H1 (cell line): ENCODE measurements at regions not wholly inside any gene's neighbourhood (a gene's known extent, or its start where the extent isn't known, plus 50 kb on each side); places are given as distances from the start of the nearest gene placed in this dataset.

Experiments
- BCL11A ChIP-seq, 2 experiments: IDR thresholded peaks; one replicate each; pipeline ENCODE4 v1.6.1; 2011; ENCODE audit warnings: low read depth in 2 of 2, low read length in 2 of 2, mild to moderate bottlenecking in 2 of 2
- CTCF ChIP-seq, 3 experiments: IDR thresholded peaks; 1 replicate in 2 of 3; 2 replicates in 1 of 3; pipeline versions ENCODE4 v1.5.1 to v1.6.1; 2011; ENCODE audit warnings: low read length in 3 of 3, mild to moderate bottlenecking in 3 of 3, inconsistent platforms in 2 of 3, low read depth in 1 of 3, moderate library complexity in 1 of 3; ENCODE audit not compliant: insufficient read depth in 1 of 3; ENCODE audit errors: control extremely low read depth in 1 of 3
- EZH2 ChIP-seq: fragments of 200-600 bp; sonication (generic); IDR thresholded peaks from 2 replicates; pipeline ENCODE4 v1.7.1; 2012; ENCODE audit warnings: low read depth, mild to moderate bottlenecking, moderate library complexity, low read length, inconsistent platforms; ENCODE audit not compliant: severe bottlenecking
- HDAC2 ChIP-seq, 2 experiments: fragments of 300-600 bp in 1 of 2; sonication (generic) in 1 of 2; IDR thresholded peaks; 2 replicates each; pipeline ENCODE4 v1.6.1; 2011 to 2012; ENCODE audit warnings: low read depth in 2 of 2, low read length in 2 of 2, mild to moderate bottlenecking in 2 of 2, moderate library complexity in 2 of 2, borderline replicate concordance in 1 of 2, inconsistent platforms in 1 of 2
- MAFK ChIP-seq: IDR thresholded peaks from 2 replicates; pipeline ENCODE4 v1.6.1; 2012; ENCODE audit warnings: low read depth, mild to moderate bottlenecking, improper control_type of control experiment, low read length
- NRF1 ChIP-seq: IDR thresholded peaks from 2 replicates; pipeline ENCODE4 v1.6.1; 2011; ENCODE audit warnings: mild to moderate bottlenecking, low read depth, low read length, improper control_type of control experiment
- POLR2A ChIP-seq, 2 experiments: IDR thresholded peaks; 1 replicate in 1 of 2; 2 replicates in 1 of 2; pipeline ENCODE4 v1.6.1; 2011; ENCODE audit warnings: low read depth in 2 of 2, low read length in 2 of 2, mild to moderate bottlenecking in 2 of 2; ENCODE audit errors: control extremely low read depth in 1 of 2
- POLR2AphosphoS5 ChIP-seq: IDR thresholded peaks from 2 replicates; pipeline ENCODE4 v1.6.1; 2011; ENCODE audit warnings: low read depth, low read length
- POU5F1 ChIP-seq: IDR thresholded peaks from 2 replicates; pipeline ENCODE4 v1.6.1; 2011; ENCODE audit warnings: low read depth, mild to moderate bottlenecking, low read length, moderate library complexity
- RAD21 ChIP-seq, 2 experiments: IDR thresholded peaks in 1 of 2; conservative IDR thresholded peaks in 1 of 2; 2 replicates each; pipeline ENCODE4 v1.6.1; 2011; ENCODE audit warnings: low read depth in 2 of 2, low read length in 2 of 2, improper control_type of control experiment in 1 of 2, inconsistent platforms in 1 of 2, mild to moderate bottlenecking in 1 of 2, moderate library complexity in 1 of 2
- TAF1 ChIP-seq: IDR thresholded peaks from 2 replicates; pipeline ENCODE4 v1.6.1; 2011; ENCODE audit warnings: mild to moderate bottlenecking, low read depth, low read length
- TCF12 ChIP-seq: IDR thresholded peaks from 2 replicates; pipeline ENCODE4 v1.6.1; 2011; ENCODE audit warnings: low read depth, mild to moderate bottlenecking, low read length

- TF ChIP-seq CTCF (IDR thresholded peaks at IDR 0.05; ENCODE audit: control extremely low read depth in 1 of 3, insufficient read depth in 1 of 3, low read depth in 1 of 3, low read length in 3 of 3) (no peak), TCF12 (no peak), MAFK (no peak), POLR2AphosphoS5 (no peak), NRF1 (no peak), POU5F1 (no peak), BCL11A (IDR thresholded peaks at IDR 0.05; ENCODE audit: low read depth in 2 of 2, low read length in 2 of 2) (no peak), RAD21 (IDR thresholded peaks at IDR 0.05 in 1 of 2, conservative IDR thresholded peaks at IDR 0.05 in 1 of 2; ENCODE audit: low read depth in 2 of 2, low read length in 2 of 2) (no peak), HDAC2 (IDR thresholded peaks at IDR 0.05; ENCODE audit: borderline replicate concordance in 1 of 2, low read depth in 2 of 2, low read length in 2 of 2) (no peak), POLR2A (IDR thresholded peaks at IDR 0.05; ENCODE audit: control extremely low read depth in 1 of 2, low read depth in 2 of 2, low read length in 2 of 2) (no peak), EZH2 (no peak), TAF1 (no peak)
Observed at GRCh38 chr4:189530848-189531247, 409.8 kb upstream of the FRG1 start.
